22Rv1 (cell line): ENCODE measurements at regions not wholly inside any gene's neighbourhood (a gene's known extent, or its start where the extent isn't known, plus 50 kb on each side); places are given as distances from the start of the nearest gene placed in this dataset.

Experiments
- CTCF ChIP-seq: fragments of 450-650 bp; IDR thresholded peaks from 2 replicates; pipeline ENCODE4 v1.5.1; 2017; ENCODE audit warnings: mild to moderate bottlenecking
- ZFX ChIP-seq: fragments of 450-650 bp; IDR thresholded peaks from 2 replicates; pipeline ENCODE4 v1.6.1; 2017; ENCODE audit warnings: antibody characterized with exemption, borderline replicate concordance

GRCh38 chr7:156204820-156205219 lies 392.6 kb upstream of the SHH start:
- no peak for TF ChIP-seq CTCF
- TF ChIP-seq ZFX = no peak
